SU-DHL-6 (cell line): ENCODE measurements at regions not wholly inside any gene's neighbourhood (a gene's known extent, or its start where the extent isn't known, plus 50 kb on each side); places are given as distances from the start of the nearest gene placed in this dataset.

ENCODE experiments used
- H2AFZ ChIP-seq: fragments of 200-600 bp; sonication (generic); 2 replicates; pipeline ENCODE4 v1.6.1; 2014; ENCODE audit warnings: low read depth, mild to moderate bottlenecking, moderate library complexity, mixed read lengths, antibody characterized with exemption, low read length; ENCODE audit not compliant: severe bottlenecking
- H3F3A ChIP-seq: fragments of 200-600 bp; shearing (Covaris generic); 2 replicates; pipeline ENCODE4 v1.6.0; 2016; ENCODE audit warnings: antibody characterized with exemption, mild to moderate bottlenecking; ENCODE audit not compliant: insufficient read depth
- H3K27ac ChIP-seq: fragments of 200-600 bp; sonication (generic); 2 replicates; pipeline ENCODE4 v1.5.1; 2016; ENCODE audit warnings: low read depth, mild to moderate bottlenecking, low read length, moderate library complexity, mixed read lengths
- H3K27me3 ChIP-seq: fragments of 200-600 bp; sonication (generic), shearing (Covaris generic); 2 replicates; pipeline ENCODE4 v1.6.0; 2014; ENCODE audit warnings: mild to moderate bottlenecking, low read length
- H3K36me3 ChIP-seq: fragments of 200-600 bp; sonication (generic); 2 replicates; pipeline ENCODE4 v1.6.1; 2014; ENCODE audit warnings: mild to moderate bottlenecking, low read length, mixed read lengths
- H3K4me2 ChIP-seq: fragments of 300-600, 200-600 bp; shearing (Covaris generic), sonication (generic); 2 replicates; pipeline ENCODE4 v1.6.0; 2014; ENCODE audit warnings: low read length, low read depth, mild to moderate bottlenecking; ENCODE audit not compliant: poor library complexity, severe bottlenecking
- H3K4me3 ChIP-seq: fragments of 200-600 bp; sonication (generic); 2 replicates; pipeline ENCODE4 v1.5.1; 2014; ENCODE audit warnings: antibody characterized with exemption, low read length, mild to moderate bottlenecking, mixed read lengths; ENCODE audit not compliant: insufficient read depth, poor library complexity, severe bottlenecking
- H3K79me2 ChIP-seq: fragments of 200-600 bp; sonication (generic); 2 replicates; pipeline ENCODE4 v1.6.1; 2014; ENCODE audit warnings: mild to moderate bottlenecking, low read length, moderate library complexity; ENCODE audit not compliant: insufficient read depth
- H3K9ac ChIP-seq: fragments of 200-600 bp; sonication (generic); 2 replicates; pipeline ENCODE4 v1.7.0; 2014; ENCODE audit warnings: mild to moderate bottlenecking, low read length
- H3K9me2 ChIP-seq: fragments of 200-600 bp; sonication (generic); replicated peaks from 2 replicates; pipeline ENCODE4 v1.6.1; 2014; ENCODE audit warnings: low read length; ENCODE audit not compliant: insufficient read depth
- H3K9me3 ChIP-seq: fragments of 200-600 bp; sonication (generic); 2 replicates; pipeline ENCODE4 v1.6.1; 2014; ENCODE audit warnings: low read length, mixed read lengths; ENCODE audit not compliant: insufficient read depth
- H4K20me1 ChIP-seq: fragments of 200-600 bp; sonication (generic); 2 replicates; pipeline ENCODE4 v1.6.1; 2014; ENCODE audit warnings: low read depth, mild to moderate bottlenecking, antibody characterized with exemption, low read length, moderate library complexity, mixed read lengths
- CTCF ChIP-seq: fragments of 200-600 bp; sonication (generic); IDR thresholded peaks from one replicate; pipeline ENCODE4 v1.5.1; 2017; ENCODE audit warnings: antibody characterized with exemption, mild to moderate bottlenecking, low read length, moderate library complexity; ENCODE audit not compliant: insufficient read depth, poor library complexity, severe bottlenecking
- EZH2phosphoT487 ChIP-seq: fragments of 200-600 bp; sonication (generic), shearing (Covaris generic); conservative IDR thresholded peaks from 2 replicates; pipeline ENCODE4 v1.6.1; 2018; ENCODE audit warnings: mild to moderate bottlenecking, antibody characterized with exemption, low read length, moderate library complexity, mixed read lengths

DNA sequence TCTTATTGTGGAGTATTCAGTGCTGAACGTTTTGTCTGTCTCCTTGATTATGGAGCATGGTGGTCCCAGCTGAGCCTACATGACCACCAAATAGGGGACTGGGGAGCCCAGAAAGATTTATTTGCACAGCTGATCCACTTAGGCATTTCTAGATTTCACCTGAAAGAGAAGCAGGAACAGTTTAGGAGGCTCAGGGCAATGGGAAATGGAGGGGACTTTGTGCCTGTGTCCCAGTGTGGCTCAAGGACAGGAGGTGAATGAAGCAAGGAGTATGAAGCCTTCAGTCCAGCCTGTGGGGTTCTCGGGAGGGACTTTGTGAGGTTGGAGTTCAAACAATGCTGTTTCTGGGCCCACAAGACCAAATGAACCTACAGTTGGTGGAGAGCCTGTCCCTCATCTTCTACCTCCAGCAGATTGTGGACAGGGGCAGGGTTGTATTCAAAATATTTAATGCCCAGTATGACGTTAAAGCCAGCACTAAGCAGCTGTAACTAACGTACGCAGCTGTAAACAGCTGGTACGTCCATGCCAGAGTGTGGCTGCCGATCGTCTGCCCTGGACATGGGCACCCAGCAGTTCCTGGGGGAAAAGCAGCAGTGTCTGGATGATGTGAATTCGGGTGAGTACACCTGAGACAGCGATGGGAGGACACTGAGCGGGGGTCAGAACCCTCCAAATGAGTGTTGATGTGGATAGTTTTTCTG lies 164.9 kb upstream of the RAB4A start:
- Histone ChIP-seq H3K36me3 (no peaks in the 10 kb centered on the region), H3K9ac (no peak overlapping the region), H2AFZ (no peak overlapping the region), H3F3A (no peaks in the 10 kb centered on the region), H3K4me3 (no peak overlapping the region), H3K9me3 (no peaks in the 10 kb centered on the region), H3K27ac (no peak overlapping the region), H3K4me2 (no peak overlapping the region), H3K79me2 (no peaks in the 10 kb centered on the region), H3K27me3 (no peaks in the 10 kb centered on the region), H4K20me1 (no peaks in the 10 kb centered on the region), H3K9me2 (no peaks in the 10 kb centered on the region)
- TF ChIP-seq EZH2phosphoT487, result no peak
- TF ChIP-seq CTCF, result no peak

DNA sequence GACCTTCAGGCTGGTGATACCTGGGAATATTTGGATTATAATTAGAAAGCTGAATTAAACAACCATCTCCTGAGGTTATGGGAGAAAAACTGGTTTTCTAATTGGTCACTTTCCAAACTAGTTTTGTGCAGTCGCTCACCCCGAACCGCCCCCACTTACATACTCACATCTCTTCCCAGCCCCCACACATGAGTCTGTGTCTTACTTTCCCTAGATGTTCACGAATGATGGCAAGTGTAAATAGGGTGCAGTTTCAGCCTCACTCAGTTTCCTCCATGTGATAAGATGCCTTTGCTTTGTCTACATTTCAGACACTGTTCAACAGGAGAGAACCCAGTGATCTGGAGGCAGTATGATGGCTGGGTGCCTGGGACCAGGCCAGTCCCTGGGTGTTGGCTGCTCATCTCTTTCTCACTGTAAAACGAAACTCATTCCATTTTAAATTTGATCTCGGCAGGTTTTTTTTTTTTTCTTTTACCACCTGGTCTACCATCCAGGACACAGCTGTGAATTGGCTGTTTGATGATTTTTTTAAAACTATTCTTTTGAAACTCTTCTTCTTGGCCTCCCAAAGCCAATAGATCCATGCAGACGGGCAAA lies 164.3 kb upstream of the RAB4A start:
- Histone ChIP-seq H4K20me1 (no peaks in the 10 kb centered on the region), H3K4me3 (no peak overlapping the region), H3K27ac (no peak overlapping the region), H3K9me2 (no peaks in the 10 kb centered on the region), H3K4me2 (no peak overlapping the region), H3K79me2 (no peaks in the 10 kb centered on the region), H2AFZ (no peak overlapping the region), H3K36me3 (no peaks in the 10 kb centered on the region), H3K9ac (no peak overlapping the region), H3F3A (no peaks in the 10 kb centered on the region), H3K27me3 (no peaks in the 10 kb centered on the region), H3K9me3 (no peaks in the 10 kb centered on the region)
- TF ChIP-seq EZH2phosphoT487, result no peak
- no peak for TF ChIP-seq CTCF

- Histone ChIP-seq H3K4me3 (no peak overlapping the region), H2AFZ (no peak overlapping the region), H4K20me1 (no peaks in the 10 kb centered on the region), H3F3A (no peaks in the 10 kb centered on the region), H3K79me2 (no peaks in the 10 kb centered on the region), H3K36me3 (no peaks in the 10 kb centered on the region), H3K9me2 (no peaks in the 10 kb centered on the region), H3K27ac (no peak overlapping the region), H3K9ac (no peak overlapping the region), H3K9me3 (no peaks in the 10 kb centered on the region), H3K27me3 (no peaks in the 10 kb centered on the region), H3K4me2 (no peak overlapping the region)
- no peak for TF ChIP-seq CTCF
- TF ChIP-seq EZH2phosphoT487, result no peak
Measured at GRCh38 chr1:229107304-229107815, 163.6 kb upstream of the RAB4A start.
